Heart right ventricle (tissue), 16 donors: ENCODE measurements at regions not wholly inside any gene's neighbourhood (a gene's known extent, or its start where the extent isn't known, plus 50 kb on each side); places are given as distances from the start of the nearest gene placed in this dataset.

Experiments used
- ATAC-seq, 8 donors: fragments of 200-7000 bp; cut with Tn5 transposase; one replicate each; pipeline ENCODE4 v1.9.1; 2020; ENCODE audit warnings: mild to moderate bottlenecking in 8 of 8, moderate library complexity in 8 of 8, moderate number of reproducible peaks in 1 of 8
- DNase-seq, 2 donors: peaks; one replicate each; pipeline ENCODE4 v3.0.0-alpha.2; 2020
- H3K27ac ChIP-seq, 10 donors: fragments of 200-600 bp; sonication (generic) in 2 of 10; one replicate each; pipeline versions ENCODE4 v1.5.0 to v1.8.0; 2020 to 2022; ENCODE audit warnings: mild to moderate bottlenecking in 3 of 10
- H3K27me3 ChIP-seq, 7 donors: fragments of 200-600 bp; one replicate each; pipeline ENCODE4 v1.8.0; 2021 to 2022; ENCODE audit warnings: mild to moderate bottlenecking in 2 of 7
- H3K36me3 ChIP-seq, 9 donors: fragments of 200-600 bp; sonication (generic) in 1 of 9; one replicate each; pipeline versions ENCODE4 v1.5.0 to v1.8.0; 2020 to 2022; ENCODE audit warnings: mild to moderate bottlenecking in 2 of 9
- H3K4me1 ChIP-seq, 9 donors: fragments of 200-600 bp; sonication (generic) in 1 of 9; one replicate each; pipeline versions ENCODE4 v1.5.0 to v1.8.0; 2020 to 2022; ENCODE audit warnings: mild to moderate bottlenecking in 4 of 9
- H3K4me3 ChIP-seq, 10 donors: fragments of 200-600 bp; sonication (generic) in 2 of 10; one replicate each; pipeline versions ENCODE4 v1.5.0 to v1.8.0; 2020 to 2022; ENCODE audit warnings: mild to moderate bottlenecking in 7 of 10, moderate library complexity in 2 of 10
- H3K9me3 ChIP-seq, 11 donors: fragments of 200-600 bp in 10 of 11; sonication (generic) in 2 of 11; one replicate each; pipeline versions ENCODE4 v1.5.0 to v1.8.0; 2013 to 2022; ENCODE audit warnings: mild to moderate bottlenecking in 2 of 11, control low read depth in 1 of 11, moderate library complexity in 1 of 11
- WGBS, 2 donors: extraction: QIAGEN DNeasy Blood & Tissue Kit; methylation state at CpG; one replicate each; pipeline ENCODE4 v1.1.7; 2013; ENCODE audit warnings: inconsistent platforms in 1 of 2; 5-methylcytosine and 5-hydroxymethylcytosine counted together
- intact Hi-C, 10 donors: fragments of 100-400 bp; cut with DNase I; formaldehyde crosslinking; loops; one replicate each; pipeline versions ENCODE4 v1.11.1 to v1.14.2; 2022
- TF ChIP-seq, protein P1 (sequence below), 9 donors: fragments of 200-600 bp; sonication (generic) in 2 of 9; IDR thresholded peaks; one replicate each; pipeline versions ENCODE4 v1.5.0 to v1.8.0; 2021 to 2022; ENCODE audit warnings: antibody characterized with exemption in 9 of 9, mild to moderate bottlenecking in 5 of 9, moderate library complexity in 1 of 9
- donor health status: Arrhythmogenic right ventricular cardiomyopathy.
- donor health status: ischemic (EF 13 %, LVEDD 7.1; RV severe dilation, severe dysfunction).
- donor health status: healthy with polysubstance abuse.
- donor health status: DM: no; HTN: yes; CAD: no.
- donor health status: DM: no; HTN: no; CAD: no.
- donor health status: ischemic (EF 25% LVEDD 6.9; RV normal size, moderate dysfunction).
- donor health status: ischemic (EF 25% LVEDD 5.7; RV mildly dilated, moderate dysfunction).
- donor health status: healthy.
- donor health status: DM: yes; HTN: yes; CAD: no.
- donor health status: Ischemic cardiomyopathy.
- donor health status: ischemic (EF 35%, LVEDD 5.7; RV mildly dilated, moderate dysfunction).
- donor health status: nonischemic (EF 11% LVEDD 7.7; RV severe dilation, severe dysfunction).
- donor health status: DM: yes; HTN: yes; CAD: no.
- donor health status: PGD.
- donor health status: ischemic (EF 29% LVEDD 5.4; RV normal size, mild dysfunction).
- donor health status: nonischemic (EF 23%, LVEDD 6.1; RV moderate dilation, normal function).

DNA sequence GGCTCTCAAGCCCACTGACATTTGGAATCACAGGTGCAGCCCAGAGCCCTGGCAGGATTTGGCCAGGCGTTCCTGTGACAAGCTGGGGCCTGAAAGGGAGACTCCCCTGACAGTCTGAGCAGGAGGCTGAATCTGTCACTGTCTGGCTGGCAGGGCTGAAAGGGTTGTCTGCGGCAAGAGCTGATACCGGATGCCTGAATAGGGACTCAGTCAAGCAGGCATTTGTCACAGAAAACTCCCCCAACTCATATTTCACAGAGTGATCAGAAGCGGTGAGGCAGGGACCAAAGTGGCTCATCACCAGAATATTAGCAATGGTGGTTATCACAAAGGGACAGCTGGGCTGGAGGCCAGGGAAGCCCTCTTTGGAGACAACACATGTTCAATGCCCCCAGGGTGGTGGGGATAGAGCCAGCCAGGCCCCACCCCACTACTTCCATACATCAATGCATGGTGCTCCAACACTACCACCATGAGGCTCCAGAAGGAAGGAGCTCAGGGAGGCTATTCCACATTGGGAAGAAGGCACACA is 295.5 kb downstream of the DTWD2 start:
- ATAC-seq = peak in 4 of 8 donors; percentile 42 to 61 (median 51)
- WGBS, 2 donors = 31 to 53% methylated on average over 4 of the region's 4 CpGs
- H3K4me3 ChIP-seq = no peak overlapping the region
- DNase-seq = no peak
- H3K4me1 ChIP-seq = no peaks in the 10 kb centered on the region
- no peaks in the 10 kb centered on the region for H3K36me3 ChIP-seq
- H3K9me3 ChIP-seq = no peaks in the 10 kb centered on the region
- no peaks in the 10 kb centered on the region for H3K27me3 ChIP-seq
- TF ChIP-seq, protein P1, sequence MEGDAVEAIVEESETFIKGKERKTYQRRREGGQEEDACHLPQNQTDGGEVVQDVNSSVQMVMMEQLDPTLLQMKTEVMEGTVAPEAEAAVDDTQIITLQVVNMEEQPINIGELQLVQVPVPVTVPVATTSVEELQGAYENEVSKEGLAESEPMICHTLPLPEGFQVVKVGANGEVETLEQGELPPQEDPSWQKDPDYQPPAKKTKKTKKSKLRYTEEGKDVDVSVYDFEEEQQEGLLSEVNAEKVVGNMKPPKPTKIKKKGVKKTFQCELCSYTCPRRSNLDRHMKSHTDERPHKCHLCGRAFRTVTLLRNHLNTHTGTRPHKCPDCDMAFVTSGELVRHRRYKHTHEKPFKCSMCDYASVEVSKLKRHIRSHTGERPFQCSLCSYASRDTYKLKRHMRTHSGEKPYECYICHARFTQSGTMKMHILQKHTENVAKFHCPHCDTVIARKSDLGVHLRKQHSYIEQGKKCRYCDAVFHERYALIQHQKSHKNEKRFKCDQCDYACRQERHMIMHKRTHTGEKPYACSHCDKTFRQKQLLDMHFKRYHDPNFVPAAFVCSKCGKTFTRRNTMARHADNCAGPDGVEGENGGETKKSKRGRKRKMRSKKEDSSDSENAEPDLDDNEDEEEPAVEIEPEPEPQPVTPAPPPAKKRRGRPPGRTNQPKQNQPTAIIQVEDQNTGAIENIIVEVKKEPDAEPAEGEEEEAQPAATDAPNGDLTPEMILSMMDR (IDR thresholded peaks at IDR 0.05) = peak in 1 of 9 donors; percentile 10
- H3K27ac ChIP-seq = no peak overlapping the region
- intact Hi-C loops = no loop called here

DNA sequence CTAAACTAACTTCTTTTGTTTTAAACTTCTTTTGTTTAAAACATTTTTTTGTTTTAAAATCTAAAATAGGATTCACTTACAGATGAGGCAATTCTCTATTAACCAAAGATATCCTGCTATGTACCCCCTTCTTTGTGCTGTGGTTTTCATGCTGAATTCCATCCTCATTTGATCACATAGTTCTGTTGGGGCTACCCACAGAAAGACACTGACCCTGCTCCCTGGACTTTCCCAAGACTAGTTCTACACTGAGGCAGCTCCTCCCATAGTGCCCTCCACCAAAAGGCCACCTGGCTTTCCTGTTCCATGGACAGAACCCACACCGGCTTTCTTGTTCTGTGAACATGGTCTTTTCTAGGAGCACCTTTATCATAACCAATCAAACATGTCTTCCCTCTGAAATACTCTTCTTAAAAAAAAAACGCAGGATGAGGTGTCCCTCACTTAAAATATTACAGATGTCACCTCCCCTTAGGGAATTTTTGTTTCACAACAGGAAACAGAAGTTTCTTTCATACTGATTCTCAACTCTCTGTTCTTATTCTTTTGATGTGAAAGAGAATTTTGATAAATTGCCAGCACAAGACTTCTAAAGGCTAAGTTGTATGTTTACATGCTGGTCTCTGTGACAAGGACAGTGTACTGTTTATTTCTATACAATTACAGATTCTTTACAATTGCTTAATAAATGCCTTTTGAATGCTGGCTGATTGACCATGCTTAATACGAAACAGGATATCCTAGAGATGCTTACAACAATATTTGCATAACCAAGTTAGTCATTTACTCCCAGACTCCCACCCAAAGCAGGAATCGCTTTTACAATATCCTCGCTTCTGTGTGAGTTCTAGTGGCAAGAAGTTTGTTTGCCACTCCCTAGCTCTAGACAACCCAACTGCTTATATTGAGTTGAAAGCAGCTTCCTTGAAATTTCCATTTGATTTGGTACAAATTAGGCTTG is 300.4 kb downstream of the DTWD2 start:
- no peaks in the 10 kb centered on the region for H3K36me3 ChIP-seq
- no peaks in the 10 kb centered on the region for H3K4me1 ChIP-seq
- no peak overlapping the region for H3K27ac ChIP-seq
- no peak for ATAC-seq
- 68 to 73% methylated on average over 5 of the region's 5 CpGs for WGBS, 2 donors
- intact Hi-C loops = no loop called here
- H3K9me3 ChIP-seq = no peaks in the 10 kb centered on the region
- TF ChIP-seq, protein P1 (IDR thresholded peaks at IDR 0.05) = no peak
- DNase-seq = no peak
- no peak overlapping the region for H3K4me3 ChIP-seq
- no peaks in the 10 kb centered on the region for H3K27me3 ChIP-seq

DNA sequence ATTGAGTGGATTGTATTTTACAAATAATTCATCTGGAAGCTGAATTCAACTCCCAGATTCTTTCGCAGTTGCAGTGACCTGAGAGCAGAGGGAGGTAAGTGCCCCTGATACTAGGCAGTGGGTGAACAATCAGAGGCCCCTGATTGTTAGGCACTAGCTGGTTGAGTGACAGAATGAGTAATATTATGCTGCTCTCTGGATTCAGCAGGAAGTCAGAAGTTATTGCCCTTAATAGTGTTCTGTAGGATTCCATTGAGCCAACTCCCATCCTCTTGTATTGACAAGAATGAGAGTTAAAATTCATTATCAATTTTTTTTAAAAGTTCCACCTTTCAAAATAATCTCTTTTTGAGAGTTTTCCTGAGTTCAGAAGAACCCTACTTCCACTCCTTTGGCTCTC is 301.2 kb downstream of the DTWD2 start:
- no peak overlapping the region for H3K4me3 ChIP-seq
- WGBS, 2 donors = 90 to 94% methylated on average over 1 of the region's 1 CpG
- H3K4me1 ChIP-seq = no peaks in the 10 kb centered on the region
- intact Hi-C loops = no loop called here
- no peaks in the 10 kb centered on the region for H3K27me3 ChIP-seq
- DNase-seq (no peak), ATAC-seq (no peak)
- TF ChIP-seq, protein P1 (IDR thresholded peaks at IDR 0.05) = no peak
- no peaks in the 10 kb centered on the region for H3K9me3 ChIP-seq
- no peak overlapping the region for H3K27ac ChIP-seq
- H3K36me3 ChIP-seq = no peaks in the 10 kb centered on the region

DNA sequence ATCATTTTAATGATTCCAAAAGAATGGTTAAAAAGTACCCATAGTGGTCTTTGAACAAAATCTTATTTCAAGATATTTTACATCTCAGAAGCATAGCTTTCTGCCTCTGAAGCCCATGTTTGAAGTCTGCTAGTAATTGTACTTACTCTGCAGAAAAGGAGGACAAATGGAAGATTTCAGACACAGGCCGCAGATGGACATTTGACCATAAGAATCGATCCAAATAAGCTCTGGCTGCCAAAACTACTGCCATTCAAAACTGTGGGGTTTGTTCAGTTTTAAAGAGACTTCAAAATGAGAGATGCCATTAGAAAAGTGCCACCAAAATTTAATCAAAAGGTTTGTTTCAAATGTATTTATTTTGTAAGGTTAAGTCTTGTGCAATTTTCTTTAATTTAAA is 306.7 kb downstream of the DTWD2 start:
- ATAC-seq (no peak), DNase-seq (no peak)
- TF ChIP-seq, protein P1 (IDR thresholded peaks at IDR 0.05) = no peak
- no peaks in the 10 kb centered on the region for H3K4me1 ChIP-seq
- H3K27me3 ChIP-seq = no peaks in the 10 kb centered on the region
- H3K9me3 ChIP-seq = no peaks in the 10 kb centered on the region
- H3K27ac ChIP-seq = no peak overlapping the region
- H3K4me3 ChIP-seq = no peak overlapping the region
- WGBS, 2 donors = 78 to 89% methylated on average over 2 of the region's 2 CpGs
- intact Hi-C loops = no loop called here
- no peaks in the 10 kb centered on the region for H3K36me3 ChIP-seq
